GM12874 (cell line): ENCODE measurements at regions not wholly inside any gene's neighbourhood (a gene's known extent, or its start where the extent isn't known, plus 50 kb on each side); places are given as distances from the start of the nearest gene placed in this dataset.
A peak's percentile ranks its signal among the peaks of the same experiment; 100 is the strongest.

ENCODE experiments used
- TF ChIP-seq, protein P1 (sequence below): IDR thresholded peaks from 2 replicates; pipeline ENCODE4 v1.5.1; 2011; ENCODE audit warnings: low read depth, mild to moderate bottlenecking, control low read depth, low read length, moderate library complexity; ENCODE audit not compliant: insufficient read depth

DNA sequence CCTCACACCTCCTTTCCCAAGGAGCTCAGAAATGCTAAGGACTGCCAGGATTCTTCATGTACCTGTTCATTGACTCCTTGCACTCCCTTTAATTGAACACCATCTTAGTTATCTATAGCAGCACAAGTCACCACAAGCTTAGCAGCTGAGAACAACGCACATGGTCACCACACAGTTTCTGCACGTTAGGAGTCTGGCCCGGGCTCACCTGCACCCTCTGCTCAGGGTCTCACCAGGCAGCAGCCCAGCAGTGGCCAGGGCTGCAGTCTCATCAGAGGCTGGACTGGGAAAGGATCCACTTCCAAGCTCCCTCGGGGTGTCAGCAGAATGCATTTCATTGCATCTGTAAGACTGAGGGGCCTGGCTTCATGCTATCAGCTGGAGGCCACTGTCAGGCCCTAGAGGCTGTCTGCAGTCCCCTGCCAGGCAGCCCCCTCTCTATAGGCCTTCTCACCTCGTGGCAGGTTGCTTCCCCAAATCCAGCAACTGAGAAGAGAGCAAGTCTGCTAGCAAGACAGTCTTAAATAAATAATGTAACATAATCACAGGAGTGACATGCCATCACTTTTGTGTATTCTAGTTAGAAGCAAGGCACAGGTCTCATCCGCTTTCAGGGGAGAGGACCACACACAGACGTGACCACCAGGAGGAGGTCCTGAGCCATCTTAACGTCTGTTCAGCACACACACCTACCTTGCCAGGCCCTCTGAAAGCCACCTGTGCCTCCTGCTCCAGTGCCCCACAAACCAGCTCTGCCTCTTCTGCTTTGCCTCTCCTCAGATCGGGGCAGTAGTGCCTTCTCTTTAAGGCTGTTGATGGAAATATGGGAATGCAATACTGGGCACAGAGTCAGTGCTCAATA lies 165.2 kb upstream of the CST7 start:
- TF ChIP-seq, protein P1, sequence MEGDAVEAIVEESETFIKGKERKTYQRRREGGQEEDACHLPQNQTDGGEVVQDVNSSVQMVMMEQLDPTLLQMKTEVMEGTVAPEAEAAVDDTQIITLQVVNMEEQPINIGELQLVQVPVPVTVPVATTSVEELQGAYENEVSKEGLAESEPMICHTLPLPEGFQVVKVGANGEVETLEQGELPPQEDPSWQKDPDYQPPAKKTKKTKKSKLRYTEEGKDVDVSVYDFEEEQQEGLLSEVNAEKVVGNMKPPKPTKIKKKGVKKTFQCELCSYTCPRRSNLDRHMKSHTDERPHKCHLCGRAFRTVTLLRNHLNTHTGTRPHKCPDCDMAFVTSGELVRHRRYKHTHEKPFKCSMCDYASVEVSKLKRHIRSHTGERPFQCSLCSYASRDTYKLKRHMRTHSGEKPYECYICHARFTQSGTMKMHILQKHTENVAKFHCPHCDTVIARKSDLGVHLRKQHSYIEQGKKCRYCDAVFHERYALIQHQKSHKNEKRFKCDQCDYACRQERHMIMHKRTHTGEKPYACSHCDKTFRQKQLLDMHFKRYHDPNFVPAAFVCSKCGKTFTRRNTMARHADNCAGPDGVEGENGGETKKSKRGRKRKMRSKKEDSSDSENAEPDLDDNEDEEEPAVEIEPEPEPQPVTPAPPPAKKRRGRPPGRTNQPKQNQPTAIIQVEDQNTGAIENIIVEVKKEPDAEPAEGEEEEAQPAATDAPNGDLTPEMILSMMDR: peak; percentile 20; the same call in 1 of the 2 replicates

DNA sequence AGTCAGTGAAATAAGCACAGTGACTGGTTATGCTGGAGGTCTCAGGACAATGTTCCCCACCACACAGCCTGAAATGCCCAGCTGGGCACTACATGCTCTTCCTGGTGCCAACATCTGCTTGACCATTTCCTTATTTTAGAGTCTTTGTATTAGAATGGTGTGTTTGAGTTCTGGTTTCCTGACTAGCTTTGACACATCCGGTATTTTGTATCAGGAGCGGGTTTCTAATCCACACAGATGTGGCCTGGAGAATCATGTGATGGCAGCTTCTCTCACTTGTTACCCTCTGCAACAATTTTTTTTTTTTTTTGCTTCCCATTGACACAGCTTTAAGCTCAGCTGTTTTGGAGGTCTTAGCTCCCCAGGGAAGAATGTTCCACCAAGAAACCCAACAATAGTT lies 164.5 kb upstream of the CST7 start:
- TF ChIP-seq, protein P1: no peak

DNA sequence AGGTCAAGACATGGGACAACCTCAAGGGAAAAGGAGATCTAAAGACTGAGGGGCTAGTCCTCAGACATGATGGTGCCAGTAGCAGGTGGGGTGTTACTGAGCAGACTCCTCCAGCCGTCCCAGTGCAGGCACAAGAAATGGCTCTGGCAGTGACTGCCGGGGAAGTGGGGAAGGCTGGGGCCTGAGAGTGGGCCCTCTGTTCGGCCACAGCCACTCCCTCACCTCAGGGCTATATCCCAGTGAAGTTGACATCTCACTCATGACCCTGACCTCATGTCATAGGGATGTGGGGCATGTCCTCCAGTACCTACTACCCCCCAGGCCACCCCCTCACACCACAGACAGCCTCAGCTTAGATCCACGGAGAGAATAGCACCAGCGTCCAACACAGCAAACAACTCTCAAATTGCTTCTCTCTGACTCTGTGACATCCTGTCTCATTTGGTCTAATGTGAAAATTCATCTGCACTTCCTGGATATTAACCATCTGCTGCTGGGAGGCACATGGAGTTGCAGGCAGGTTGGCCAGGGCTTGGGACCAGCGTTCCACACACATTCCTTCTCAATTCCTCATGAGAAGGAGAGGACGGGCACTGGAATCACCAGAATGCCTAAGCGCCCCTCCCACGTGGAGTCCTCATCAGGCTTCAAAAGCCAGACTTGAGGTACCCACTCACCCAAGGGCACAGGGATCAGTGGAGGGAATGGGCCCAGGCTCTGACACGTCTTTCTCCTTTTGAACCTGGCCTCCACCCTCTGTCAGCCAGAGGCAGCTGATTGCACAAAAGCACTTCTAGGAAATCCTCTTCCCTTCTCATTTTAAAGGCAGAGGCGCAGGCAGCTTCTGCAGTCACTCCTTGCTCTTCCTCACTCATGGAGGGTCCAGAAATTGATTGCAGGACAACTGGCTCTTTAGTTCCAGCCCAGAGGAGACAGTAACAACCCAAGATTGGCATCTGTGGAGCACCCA lies 163.6 kb upstream of the CST7 start:
- TF ChIP-seq, protein P1: no peak

DNA sequence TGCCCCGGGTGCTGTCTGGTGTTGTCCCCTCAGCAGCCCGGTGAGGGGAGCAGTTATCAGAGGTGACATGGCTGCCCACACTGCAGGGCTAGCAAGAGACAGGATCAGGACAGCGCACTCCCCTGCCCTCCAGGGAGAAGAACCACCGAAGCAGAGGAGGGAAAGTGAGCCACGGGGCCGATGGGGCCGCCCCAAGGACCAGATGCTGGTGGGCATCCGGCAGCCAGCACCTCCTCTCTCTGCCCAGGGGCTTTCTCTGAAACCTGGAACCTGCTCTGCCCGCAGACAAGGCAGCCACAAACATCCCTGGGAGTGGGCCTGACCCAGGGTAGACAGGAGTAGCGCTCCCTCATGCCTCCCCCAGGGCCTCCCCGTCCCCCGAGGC lies 163.0 kb upstream of the CST7 start:
- TF ChIP-seq, protein P1: no peak

DNA sequence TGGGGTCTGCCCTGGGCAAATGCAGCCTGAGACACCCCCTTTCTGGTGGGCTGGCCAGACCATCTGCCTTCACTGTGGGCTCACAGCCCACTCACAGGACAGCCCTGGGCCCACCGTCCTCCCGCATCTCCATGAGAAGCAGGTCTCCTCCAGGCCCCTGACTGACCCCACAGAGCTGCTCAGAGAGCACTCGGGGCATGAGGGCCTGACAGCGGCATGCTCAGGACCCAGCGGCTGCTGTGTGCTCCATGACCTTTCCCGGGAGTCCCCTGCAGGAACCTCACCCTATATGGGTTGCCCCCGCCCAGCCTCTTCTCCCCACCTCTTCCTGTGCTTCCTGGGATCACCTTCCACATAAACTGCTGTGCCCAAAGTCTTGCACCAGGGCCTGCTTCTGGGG lies 162.4 kb upstream of the CST7 start:
- TF ChIP-seq, protein P1: no peak

DNA sequence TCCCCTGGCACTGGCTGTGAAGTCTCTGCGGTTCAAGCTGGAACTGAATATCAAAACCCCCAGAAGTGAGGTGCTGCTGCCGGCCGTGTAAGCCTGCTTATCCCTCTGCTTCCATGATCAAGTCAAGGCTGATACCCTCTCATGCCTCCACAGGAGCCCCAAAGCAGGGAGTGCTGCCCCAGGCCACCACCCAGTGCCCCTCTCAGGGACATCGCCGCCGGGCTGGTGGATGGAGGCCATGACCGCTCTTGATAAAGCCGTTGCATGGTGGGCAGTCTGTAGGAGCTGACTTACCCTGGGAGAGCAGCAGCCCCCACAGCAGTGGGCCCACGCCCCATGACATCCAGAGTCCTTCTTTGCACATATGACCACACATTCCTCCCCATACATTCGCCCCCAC lies 162.0 kb upstream of the CST7 start:
- TF ChIP-seq, protein P1: no peak

DNA sequence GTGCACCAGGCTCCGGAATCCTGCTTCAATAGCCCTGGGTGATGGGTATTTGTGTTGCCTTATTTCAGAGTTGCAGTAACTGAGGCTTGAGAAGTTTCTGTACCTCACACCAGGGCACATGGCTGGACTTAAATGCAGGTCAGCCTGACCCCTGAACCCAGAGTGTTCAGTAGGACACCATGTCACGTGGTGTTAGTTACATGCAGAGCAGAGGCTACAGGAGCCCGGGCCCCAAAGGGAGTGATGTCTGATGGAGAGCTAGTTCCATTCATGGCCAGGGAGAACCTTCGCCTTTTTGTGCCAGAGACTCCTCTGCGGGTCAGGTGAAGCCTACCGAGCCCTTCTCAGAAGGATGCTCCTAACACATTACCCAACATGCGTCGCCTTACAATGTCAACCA lies 161.4 kb upstream of the CST7 start:
- TF ChIP-seq, protein P1: no peak
